ENCODE measurements at regions not wholly inside any gene's neighbourhood (a gene's known extent, or its start where the extent isn't known, plus 50 kb on each side); places are given as distances from the start of the nearest gene placed in this dataset.

DNA sequence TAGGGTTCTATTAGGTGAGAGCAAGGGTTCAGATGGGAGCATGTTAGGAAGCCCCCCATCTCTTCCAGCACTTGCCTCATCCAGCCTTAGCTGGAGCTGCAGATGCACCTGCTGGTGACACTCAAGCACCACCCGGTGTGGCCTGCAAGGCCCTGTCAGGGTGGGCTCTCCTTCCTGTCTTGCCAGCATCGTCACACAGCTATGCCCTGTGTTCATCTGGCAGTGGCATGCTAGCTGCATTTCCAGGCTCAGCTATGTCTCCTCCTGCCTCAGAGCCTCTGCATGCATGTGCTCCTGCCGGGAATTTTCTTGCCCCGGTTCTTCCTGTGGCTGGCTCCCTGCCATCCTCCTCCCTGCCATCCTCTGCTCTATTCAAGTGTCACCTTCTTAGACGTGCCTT is 129.7 kb upstream of the KLF6 start:
- Histone ChIP-seq H3K79me1 (ENCODE audit: insufficient read depth, low read depth, low read length, poor library complexity, severe bottlenecking) (no peaks in the 10 kb centered on the region), H3K9ac (ENCODE audit: extremely low read depth, insufficient read length, low read length) (no peak overlapping the region), H3K23ac (ENCODE audit: insufficient read length, low read depth, low read length) (no peak overlapping the region), H3K4ac (ENCODE audit: low read depth, low read length) (no peak overlapping the region), H4K5ac (ENCODE audit: insufficient read length, low read depth, low read length) (no peak overlapping the region), H2BK5ac (ENCODE audit: insufficient read length, low read length) (no peak overlapping the region), H3K9me3 (ENCODE audit: control insufficient read depth, low read depth, low read length) (no peaks in the 10 kb centered on the region), H2BK120ac (ENCODE audit: low read depth, low read length, poor library complexity, severe bottlenecking) (no peak overlapping the region), H3K4me1 (ENCODE audit: insufficient read depth, low read length) (no peaks in the 10 kb centered on the region), H2BK12ac (ENCODE audit: insufficient read length, low read depth, low read length) (no peak overlapping the region), H3K27me3 (ENCODE audit: insufficient read depth, low read length) (no peaks in the 10 kb centered on the region), H3K56ac (ENCODE audit: insufficient read length, low read depth, low read length) (no peak overlapping the region), H3K4me2 (ENCODE audit: insufficient read depth, insufficient read length, low read length) (no peak overlapping the region), H3K23me2 (ENCODE audit: insufficient read length, low read depth, low read length, poor library complexity, severe bottlenecking) (no peaks in the 10 kb centered on the region), H2AFZ (ENCODE audit: low read length) (no peak overlapping the region), H2AK5ac (ENCODE audit: insufficient read length, low read length) (no peak overlapping the region), H4K91ac (ENCODE audit: insufficient read length, low read depth, low read length) (no peak overlapping the region), H4K20me1 (ENCODE audit: control insufficient read depth, insufficient read depth, insufficient read length) (no peaks in the 10 kb centered on the region), H2BK15ac (ENCODE audit: low read depth, low read length) (no peak overlapping the region), H4K8ac (replicated peaks; ENCODE audit: insufficient read length, low read depth, low read length) (no peak overlapping the region), H3K79me2 (ENCODE audit: insufficient read depth, low read length) (no peaks in the 10 kb centered on the region), H3K27ac (ENCODE audit: insufficient read length, low read depth, low read length) (no peak overlapping the region), H3K14ac (ENCODE audit: insufficient read depth, low read length) (no peak overlapping the region), H2BK20ac (ENCODE audit: low read depth, low read length, poor library complexity, severe bottlenecking) (no peak overlapping the region), H3T11ph (ENCODE audit: low read length) (no peak overlapping the region), H3K18ac (ENCODE audit: insufficient read length, low read depth, low read length) (no peak overlapping the region)
- H3K9me3 Mint-ChIP-seq = peaks cover 6 to 17% of the 10 kb centered on the region in 2 experiments; a peak in 4 of 5 replicates
- no peaks in the 10 kb centered on the region for H3K27me3 Mint-ChIP-seq (ENCODE audit: low read depth)
- peaks cover 2 to 6% of the 10 kb centered on the region in 2 experiments for H3K4me1 Mint-ChIP-seq
- WGBS (ENCODE audit: extremely low coverage, insufficient read length, low lambda C conversion rate) = no CpG with 5 or more reads among the region's 5 CpGs
- peaks cover 3 to 12% (median 5%) of the 10 kb centered on the region in 3 experiments; a peak in 4 of 7 replicates for H3K36me3 Mint-ChIP-seq (ENCODE audit: insufficient read depth in 1 of 3, low read depth in 3 of 3)
- DNase-seq = no peak
- TF ChIP-seq, protein P1, sequence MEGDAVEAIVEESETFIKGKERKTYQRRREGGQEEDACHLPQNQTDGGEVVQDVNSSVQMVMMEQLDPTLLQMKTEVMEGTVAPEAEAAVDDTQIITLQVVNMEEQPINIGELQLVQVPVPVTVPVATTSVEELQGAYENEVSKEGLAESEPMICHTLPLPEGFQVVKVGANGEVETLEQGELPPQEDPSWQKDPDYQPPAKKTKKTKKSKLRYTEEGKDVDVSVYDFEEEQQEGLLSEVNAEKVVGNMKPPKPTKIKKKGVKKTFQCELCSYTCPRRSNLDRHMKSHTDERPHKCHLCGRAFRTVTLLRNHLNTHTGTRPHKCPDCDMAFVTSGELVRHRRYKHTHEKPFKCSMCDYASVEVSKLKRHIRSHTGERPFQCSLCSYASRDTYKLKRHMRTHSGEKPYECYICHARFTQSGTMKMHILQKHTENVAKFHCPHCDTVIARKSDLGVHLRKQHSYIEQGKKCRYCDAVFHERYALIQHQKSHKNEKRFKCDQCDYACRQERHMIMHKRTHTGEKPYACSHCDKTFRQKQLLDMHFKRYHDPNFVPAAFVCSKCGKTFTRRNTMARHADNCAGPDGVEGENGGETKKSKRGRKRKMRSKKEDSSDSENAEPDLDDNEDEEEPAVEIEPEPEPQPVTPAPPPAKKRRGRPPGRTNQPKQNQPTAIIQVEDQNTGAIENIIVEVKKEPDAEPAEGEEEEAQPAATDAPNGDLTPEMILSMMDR (conservative IDR thresholded peaks at IDR 0.05) = no peak
- H3K27ac Mint-ChIP-seq = no peak overlapping the region
- no peak overlapping the region for H3K4me3 Mint-ChIP-seq
